IPS-18c (cell line): ENCODE measurements at regions not wholly inside any gene's neighbourhood (a gene's known extent, or its start where the extent isn't known, plus 50 kb on each side); places are given as distances from the start of the nearest gene placed in this dataset.
"Not testable (repeated sequence)": the region's sequence is repeated elsewhere in the genome, so short reads cannot be mapped to it uniquely, and the experiment has no call there.

Source experiments
- H3K4me3 ChIP-seq: 2 replicates; pipeline ENCODE4 v1.7.0; 2013; ENCODE audit warnings: low read depth, mild to moderate bottlenecking, low read length, moderate library complexity; ENCODE audit not compliant: insufficient read depth
- H3K9me3 ChIP-seq: one replicate; pipeline ENCODE4 v1.6.1; 2013; ENCODE audit warnings: mild to moderate bottlenecking, low read length, moderate library complexity; ENCODE audit not compliant: control insufficient read depth, insufficient read depth

- H3K4me3 ChIP-seq: no peak overlapping the region
- no peaks in the 10 kb centered on the region for H3K9me3 ChIP-seq
Measured at GRCh38 chr15:62901909-62902546, 140.5 kb upstream of the TPM1 start.

- no peak overlapping the region for H3K4me3 ChIP-seq
- H3K9me3 ChIP-seq: no peaks in the 10 kb centered on the region
Measured at GRCh38 chr15:62902821-62903220, 139.7 kb upstream of the TPM1 start.

GRCh38 chr15:62903437-62903836, 139.1 kb upstream of the TPM1 start:
- Histone ChIP-seq H3K4me3 (no peak overlapping the region), H3K9me3 (no peaks in the 10 kb centered on the region)

GRCh38 chr15:62904041-62904910, 138.3 kb upstream of the TPM1 start:
- Histone ChIP-seq H3K9me3 (no peaks in the 10 kb centered on the region), H3K4me3 (no peak overlapping the region)

- H3K4me3 ChIP-seq: no peak overlapping the region
- no peaks in the 10 kb centered on the region for H3K9me3 ChIP-seq
Measured at GRCh38 chr15:62906627-62907026, 135.9 kb upstream of the TPM1 start.

GRCh38 chr15:62907275-62907674, 135.3 kb upstream of the TPM1 start:
- H3K9me3 ChIP-seq: no peaks in the 10 kb centered on the region

GRCh38 chr15:62908341-62908740, 134.2 kb upstream of the TPM1 start:
- H3K9me3 ChIP-seq, H3K4me3 ChIP-seq: not testable (repeated sequence)

More at GRCh38 chr15:62907275-62907674, 135.3 kb upstream of the TPM1 start:
- no peak overlapping the region for H3K4me3 ChIP-seq

GRCh38 chr15:62909257-62909656, 133.3 kb upstream of the TPM1 start:
- no peak overlapping the region for H3K4me3 ChIP-seq

GRCh38 chr15:62912282-62912681, 130.3 kb upstream of the TPM1 start:
- no peaks in the 10 kb centered on the region for H3K9me3 ChIP-seq

More at GRCh38 chr15:62909257-62909656, 133.3 kb upstream of the TPM1 start:
- H3K9me3 ChIP-seq: no peaks in the 10 kb centered on the region

GRCh38 chr15:62912808-62913207, 129.7 kb upstream of the TPM1 start:
- no peak overlapping the region for H3K4me3 ChIP-seq
- no peaks in the 10 kb centered on the region for H3K9me3 ChIP-seq

More at GRCh38 chr15:62912282-62912681, 130.3 kb upstream of the TPM1 start:
- no peak overlapping the region for H3K4me3 ChIP-seq

- H3K9me3 ChIP-seq: no peaks in the 10 kb centered on the region
Measured at GRCh38 chr15:62913246-62913645, 129.3 kb upstream of the TPM1 start.

GRCh38 chr15:62914461-62915079, 128.0 kb upstream of the TPM1 start:
- H3K4me3 ChIP-seq: no peak overlapping the region
- no peaks in the 10 kb centered on the region for H3K9me3 ChIP-seq

More at GRCh38 chr15:62913246-62913645, 129.3 kb upstream of the TPM1 start:
- H3K4me3 ChIP-seq: no peak overlapping the region

GRCh38 chr15:62920682-62921502, 121.7 kb upstream of the TPM1 start:
- H3K4me3 ChIP-seq: no peak overlapping the region
- no peaks in the 10 kb centered on the region for H3K9me3 ChIP-seq

GRCh38 chr15:62922514-62922913, 120.0 kb upstream of the TPM1 start:
- no peak overlapping the region for H3K4me3 ChIP-seq
- no peaks in the 10 kb centered on the region for H3K9me3 ChIP-seq

- no peak overlapping the region for H3K4me3 ChIP-seq
- no peaks in the 10 kb centered on the region for H3K9me3 ChIP-seq
Measured at GRCh38 chr15:62925875-62926274, 116.7 kb upstream of the TPM1 start.

- Histone ChIP-seq H3K4me3 (no peak overlapping the region), H3K9me3 (no peaks in the 10 kb centered on the region)
Measured at GRCh38 chr15:62927196-62927595, 115.4 kb upstream of the TPM1 start.

- Histone ChIP-seq H3K4me3 (no peak overlapping the region), H3K9me3 (no peaks in the 10 kb centered on the region)
Measured at GRCh38 chr15:62927836-62928235, 114.7 kb upstream of the TPM1 start.
